ENCODE measurements at regions not wholly inside any gene's neighbourhood (a gene's known extent, or its start where the extent isn't known, plus 50 kb on each side); places are given as distances from the start of the nearest gene placed in this dataset.
"Not testable (repeated sequence)": the region's sequence is repeated elsewhere in the genome, so short reads cannot be mapped to it uniquely, and the experiment has no call there.

- no peak for DNase-seq
Measured at GRCh38 chr22:22374163-22374562, 129.6 kb downstream of the VPREB1 start.

GRCh38 chr22:22374579-22374978 lies 130.0 kb downstream of the VPREB1 start:
- DNase-seq = no peak

- no peak for DNase-seq
Measured at GRCh38 chr22:22375576-22376351, 131.2 kb downstream of the VPREB1 start.

GRCh38 chr22:22376352-22376706 lies 131.7 kb downstream of the VPREB1 start:
- no peak for DNase-seq

GRCh38 chr22:22376884-22377283 lies 131.7 kb downstream of the ZNF280B start:
- DNase-seq = not testable (repeated sequence)

- DNase-seq = no peak
Measured at GRCh38 chr22:22377335-22377734, 131.2 kb downstream of the ZNF280B start.

- no peak for DNase-seq
Measured at GRCh38 chr22:22378446-22379415, 129.8 kb downstream of the ZNF280B start.

- DNase-seq = no peak
Measured at GRCh38 chr22:22380098-22381030, 128.2 kb downstream of the ZNF280B start.

GRCh38 chr22:22381292-22381691 lies 127.2 kb downstream of the ZNF280B start:
- not testable (repeated sequence) for DNase-seq

- DNase-seq = no peak
Measured at GRCh38 chr22:22384267-22384666, 124.3 kb downstream of the ZNF280B start.

GRCh38 chr22:22384668-22385244 lies 123.8 kb downstream of the ZNF280B start:
- no peak for DNase-seq

- no peak for DNase-seq
Measured at GRCh38 chr22:22386602-22387385, 121.7 kb downstream of the ZNF280B start.

GRCh38 chr22:22387386-22387736 lies 121.2 kb downstream of the ZNF280B start:
- no peak for DNase-seq

GRCh38 chr22:22388090-22388489 lies 120.5 kb downstream of the ZNF280B start:
- no peak for DNase-seq

GRCh38 chr22:22388494-22388893 lies 120.0 kb downstream of the ZNF280B start:
- no peak for DNase-seq

- no peak for DNase-seq
Measured at GRCh38 chr22:22389467-22389866, 119.1 kb downstream of the ZNF280B start.

- DNase-seq = no peak
Measured at GRCh38 chr22:22390989-22391388, 117.6 kb downstream of the ZNF280B start.

- no peak for DNase-seq
Measured at GRCh38 chr22:22391543-22391942, 117.0 kb downstream of the ZNF280B start.

GRCh38 chr22:22392131-22392530 lies 116.4 kb downstream of the ZNF280B start:
- no peak for DNase-seq

- DNase-seq = no peak
Measured at GRCh38 chr22:22394591-22394990, 114.0 kb downstream of the ZNF280B start.

- peak; percentile 33 for DNase-seq
Measured at GRCh38 chr22:22395245-22395644, 113.3 kb downstream of the ZNF280B start.
